CD4-positive, CD25-positive, alpha-beta regulatory T cell (primary cell): ENCODE measurements at regions not wholly inside any gene's neighbourhood (a gene's known extent, or its start where the extent isn't known, plus 50 kb on each side); places are given as distances from the start of the nearest gene placed in this dataset.

Experiments used
- ATAC-seq, 2 donors: fragments of 150-1000 bp; cut with Tn5 transposase; one replicate each; pipeline ENCODE4 v1.10.0; 2021; ENCODE audit warnings: low read depth in 2 of 2, moderate number of reproducible peaks in 2 of 2, moderate library complexity in 1 of 2
- DNase-seq, 3 donors: peaks; one replicate each; pipeline versions ENCODE4 v3.0.0 to v3.0.0-alpha.2; 2012 to 2022; ENCODE audit warnings: mixed read lengths in 1 of 3
- H3K27ac ChIP-seq: one replicate; pipeline ENCODE4 v1.7.0; 2013; ENCODE audit warnings: mild to moderate bottlenecking, low read length; ENCODE audit not compliant: insufficient read depth, poor library complexity, severe bottlenecking
- H3K27me3 ChIP-seq: one replicate; pipeline ENCODE4 v1.7.0; 2013; ENCODE audit warnings: low read length; ENCODE audit not compliant: control insufficient read depth, insufficient read depth
- H3K36me3 ChIP-seq: one replicate; pipeline ENCODE4 v1.7.0; 2013; ENCODE audit warnings: mild to moderate bottlenecking, low read length, moderate library complexity; ENCODE audit not compliant: control insufficient read depth, insufficient read depth
- H3K4me1 ChIP-seq: 2 replicates; pipeline ENCODE4 v1.7.0; 2013; ENCODE audit warnings: mild to moderate bottlenecking, low read length; ENCODE audit not compliant: insufficient read depth, control insufficient read depth, poor library complexity, severe bottlenecking
- H3K4me3 ChIP-seq: one replicate; pipeline ENCODE4 v1.7.0; 2013; ENCODE audit warnings: low read depth, mild to moderate bottlenecking, low read length, moderate library complexity
- H3K9me3 ChIP-seq, 2 experiments: 1 replicate in 1 of 2; 2 replicates in 1 of 2; pipeline ENCODE4 v1.7.0; 2013; ENCODE audit warnings: low read length in 2 of 2, mild to moderate bottlenecking in 1 of 2, moderate library complexity in 1 of 2; ENCODE audit not compliant: control insufficient read depth in 2 of 2
- H3K27ac Mint-ChIP-seq, 3 donors: one replicate each; pipeline ENCODE4 v1.8.0; 2020 to 2022; ENCODE audit warnings: mild to moderate bottlenecking in 3 of 3, mixed read lengths in 3 of 3, moderate library complexity in 2 of 3
- H3K27me3 Mint-ChIP-seq: one replicate; pipeline ENCODE4 v1.8.0; 2022; ENCODE audit warnings: mild to moderate bottlenecking, mixed read lengths
- H3K36me3 Mint-ChIP-seq: one replicate; pipeline ENCODE4 v1.8.0; 2020; ENCODE audit warnings: mixed read lengths
- H3K4me1 Mint-ChIP-seq, 4 donors: one replicate each; pipeline ENCODE4 v1.8.0; 2020 to 2022; ENCODE audit warnings: mixed read lengths in 4 of 4, mild to moderate bottlenecking in 1 of 4
- H3K4me3 Mint-ChIP-seq, 4 donors: one replicate each; pipeline ENCODE4 v1.8.0; 2020 to 2022; ENCODE audit warnings: mild to moderate bottlenecking in 4 of 4, mixed read lengths in 4 of 4, moderate library complexity in 3 of 4
- H3K9me3 Mint-ChIP-seq, 7 donors: one replicate each; pipeline ENCODE4 v1.8.0; 2020 to 2022; ENCODE audit warnings: mixed read lengths in 7 of 7, mild to moderate bottlenecking in 3 of 7, moderate library complexity in 2 of 7

GRCh38 chr10:83122336-83122735 is 1017.0 kb upstream of the GHITM start:
- Mint-ChIP-seq H3K9me3 (peaks cover 0 to 20% (median 5%) of the 10 kb centered on the region in 7 donors), H3K4me3 (no peak overlapping the region), H3K4me1 (no peaks in the 10 kb centered on the region), H3K36me3 (no peaks in the 10 kb centered on the region), H3K27me3 (no peaks in the 10 kb centered on the region), H3K27ac (no peak overlapping the region)
- no peaks in the 10 kb centered on the region for H3K36me3 ChIP-seq
- DNase-seq (no peak), ATAC-seq (no peak)
- H3K4me1 ChIP-seq: no peaks in the 10 kb centered on the region
- no peaks in the 10 kb centered on the region for H3K27me3 ChIP-seq
- H3K27ac ChIP-seq: no peak overlapping the region
- no peak overlapping the region for H3K4me3 ChIP-seq
- H3K9me3 ChIP-seq: peaks cover 0 to 4% of the 10 kb centered on the region in 2 experiments

DNA sequence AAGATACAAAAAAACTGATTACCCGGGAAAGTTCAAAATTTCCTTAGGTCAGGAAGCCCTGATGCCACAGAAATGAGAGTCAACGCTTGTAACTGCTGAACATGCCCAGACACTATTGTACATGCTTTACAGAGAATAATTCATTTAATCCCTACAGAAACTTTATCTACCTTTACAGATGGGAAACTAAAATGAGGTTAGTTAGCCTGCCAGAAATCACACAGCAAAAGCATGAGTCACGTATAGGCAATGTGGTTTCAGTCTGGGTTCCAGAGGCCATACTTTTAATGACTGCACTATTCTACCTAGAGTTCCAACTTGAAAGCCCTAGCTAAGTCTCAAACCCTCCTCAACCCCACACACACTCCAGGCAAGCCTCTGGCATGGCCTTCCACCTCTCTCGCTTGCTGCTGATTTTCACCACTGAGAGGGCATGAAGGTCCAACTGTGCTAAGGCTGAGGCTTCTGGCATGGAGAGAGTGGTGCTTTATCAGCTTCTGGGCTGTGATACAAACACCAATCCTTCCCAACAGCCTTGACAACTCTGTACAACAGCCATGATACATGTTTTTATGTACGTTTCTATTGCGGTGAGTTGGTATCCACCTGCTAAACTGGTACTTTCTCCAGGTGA is 1011.2 kb upstream of the GHITM start:
- H3K27me3 ChIP-seq: no peaks in the 10 kb centered on the region
- peaks cover 4 to 11% of the 10 kb centered on the region in 2 experiments for H3K9me3 ChIP-seq
- Mint-ChIP-seq H3K36me3 (no peaks in the 10 kb centered on the region), H3K27me3 (no peaks in the 10 kb centered on the region), H3K9me3 (peaks cover 0 to 7% (median 4%) of the 10 kb centered on the region in 7 donors), H3K4me1 (no peaks in the 10 kb centered on the region), H3K27ac (no peak overlapping the region), H3K4me3 (no peak overlapping the region)
- no peaks in the 10 kb centered on the region for H3K36me3 ChIP-seq
- H3K27ac ChIP-seq: no peak overlapping the region
- DNase-seq: no peak
- no peaks in the 10 kb centered on the region for H3K4me1 ChIP-seq
- H3K4me3 ChIP-seq: no peak overlapping the region
- no peak for ATAC-seq

- Mint-ChIP-seq H3K4me1 (no peaks in the 10 kb centered on the region), H3K4me3 (no peak overlapping the region), H3K27ac (no peak overlapping the region), H3K27me3 (no peaks in the 10 kb centered on the region), H3K36me3 (no peaks in the 10 kb centered on the region), H3K9me3 (peaks cover 0 to 7% (median 2%) of the 10 kb centered on the region in 7 donors)
- Histone ChIP-seq H3K4me3 (no peak overlapping the region), H3K4me1 (no peaks in the 10 kb centered on the region), H3K9me3 (peaks cover 2 to 5% of the 10 kb centered on the region in 2 experiments), H3K36me3 (no peaks in the 10 kb centered on the region), H3K27ac (no peak overlapping the region), H3K27me3 (no peaks in the 10 kb centered on the region)
- DNase-seq (no peak), ATAC-seq (no peak)
Measured at GRCh38 chr10:83140811-83141210, 998.5 kb upstream of the GHITM start.

DNA sequence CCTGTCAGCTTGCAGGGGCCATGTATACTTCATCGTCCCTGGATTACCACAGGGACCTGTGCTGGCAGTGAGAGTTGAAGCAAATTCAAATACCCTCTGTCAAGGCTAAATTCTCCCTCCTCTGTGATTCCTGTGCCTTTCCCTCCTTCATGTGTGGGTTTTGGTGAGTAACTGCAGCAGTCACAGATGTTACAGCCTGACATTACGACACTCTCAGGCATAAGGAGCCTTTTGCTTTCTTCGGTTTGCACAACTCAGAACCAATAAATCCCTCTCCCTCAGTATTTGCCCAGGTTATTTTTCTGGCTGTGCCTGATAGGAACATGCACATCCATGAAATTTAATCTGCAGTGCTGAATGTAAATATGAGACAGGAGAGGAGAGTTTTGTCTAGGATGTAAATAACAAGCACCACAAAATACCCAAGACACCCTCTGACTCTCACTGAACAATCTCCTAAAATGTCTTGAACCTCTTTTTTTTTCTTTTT is 997.2 kb upstream of the GHITM start:
- peaks cover 0 to 7% (median 2%) of the 10 kb centered on the region in 7 donors for H3K9me3 Mint-ChIP-seq
- Histone ChIP-seq H3K27ac (no peak overlapping the region), H3K27me3 (no peaks in the 10 kb centered on the region), H3K9me3 (peaks cover 0 to 6% of the 10 kb centered on the region in 2 experiments), H3K4me1 (no peaks in the 10 kb centered on the region), H3K4me3 (no peak overlapping the region), H3K36me3 (no peaks in the 10 kb centered on the region)
- H3K27me3 Mint-ChIP-seq: no peaks in the 10 kb centered on the region
- ATAC-seq (no peak), DNase-seq (no peak)
- no peak overlapping the region for H3K4me3 Mint-ChIP-seq
- H3K27ac Mint-ChIP-seq: no peak overlapping the region
- H3K36me3 Mint-ChIP-seq: no peaks in the 10 kb centered on the region
- H3K4me1 Mint-ChIP-seq: no peaks in the 10 kb centered on the region

DNA sequence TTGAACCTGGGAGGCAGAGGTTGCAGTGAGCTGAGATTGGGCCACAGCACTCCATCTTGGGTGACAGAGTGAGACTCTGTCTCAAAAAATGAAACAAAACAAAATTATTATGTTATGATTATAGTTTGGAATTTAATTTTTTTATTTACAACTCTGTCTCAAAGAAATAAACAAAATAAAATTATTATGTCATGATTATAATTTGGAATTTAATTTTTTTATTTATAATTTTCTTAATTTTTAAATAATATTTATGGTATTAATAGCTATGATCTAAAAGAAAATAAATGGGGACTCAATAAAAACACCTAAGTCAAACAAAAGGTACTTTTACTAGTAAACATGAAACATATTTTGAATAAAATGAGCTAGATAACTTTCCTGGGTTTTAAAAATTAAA is 994.8 kb upstream of the GHITM start:
- H3K36me3 ChIP-seq: no peaks in the 10 kb centered on the region
- H3K4me3 ChIP-seq: no peak overlapping the region
- DNase-seq (no peak), ATAC-seq (no peak)
- H3K27ac ChIP-seq: no peak overlapping the region
- no peak overlapping the region for H3K27ac Mint-ChIP-seq
- H3K9me3 Mint-ChIP-seq: peaks cover 0 to 13% (median 4%) of the 10 kb centered on the region in 7 donors
- no peaks in the 10 kb centered on the region for H3K27me3 Mint-ChIP-seq
- no peak overlapping the region for H3K4me3 Mint-ChIP-seq
- H3K36me3 Mint-ChIP-seq: no peaks in the 10 kb centered on the region
- H3K27me3 ChIP-seq: no peaks in the 10 kb centered on the region
- H3K9me3 ChIP-seq: peaks cover 0 to 6% of the 10 kb centered on the region in 2 experiments
- H3K4me1 Mint-ChIP-seq: no peaks in the 10 kb centered on the region
- no peaks in the 10 kb centered on the region for H3K4me1 ChIP-seq

DNA sequence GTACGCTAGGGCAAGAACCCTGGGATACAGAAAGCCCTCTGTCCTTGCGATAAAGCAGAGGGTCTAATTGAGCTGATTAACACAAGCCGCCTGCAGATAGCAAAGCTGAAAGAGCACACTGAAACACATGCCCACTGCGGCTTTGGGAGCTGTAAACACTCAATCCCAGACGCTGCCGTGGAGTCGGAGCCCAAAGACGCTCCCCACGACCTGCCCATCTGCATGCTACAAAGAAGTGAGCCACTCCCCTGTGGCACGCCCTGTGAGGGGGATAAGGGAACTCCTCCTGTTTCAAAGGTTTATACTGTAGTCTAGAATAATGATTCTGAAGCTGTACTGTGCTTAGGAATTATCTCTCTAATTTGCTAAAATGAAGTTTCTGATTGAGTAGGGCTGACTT is 985.6 kb upstream of the GHITM start:
- no peak overlapping the region for H3K27ac ChIP-seq
- H3K9me3 Mint-ChIP-seq: peaks cover 0 to 13% (median 6%) of the 10 kb centered on the region in 7 donors
- H3K4me3 ChIP-seq: no peak overlapping the region
- no peaks in the 10 kb centered on the region for H3K4me1 Mint-ChIP-seq
- DNase-seq (no peak), ATAC-seq (no peak)
- no peaks in the 10 kb centered on the region for H3K36me3 ChIP-seq
- no peaks in the 10 kb centered on the region for H3K9me3 ChIP-seq
- no peak overlapping the region for H3K27ac Mint-ChIP-seq
- H3K27me3 ChIP-seq: no peaks in the 10 kb centered on the region
- no peaks in the 10 kb centered on the region for H3K36me3 Mint-ChIP-seq
- H3K4me1 ChIP-seq: no peaks in the 10 kb centered on the region
- H3K27me3 Mint-ChIP-seq: no peaks in the 10 kb centered on the region
- H3K4me3 Mint-ChIP-seq: no peak overlapping the region

- Histone ChIP-seq H3K27me3 (no peaks in the 10 kb centered on the region), H3K36me3 (no peaks in the 10 kb centered on the region), H3K9me3 (no peaks in the 10 kb centered on the region), H3K4me3 (no peak overlapping the region), H3K27ac (no peak overlapping the region), H3K4me1 (no peaks in the 10 kb centered on the region)
- Mint-ChIP-seq H3K27me3 (no peaks in the 10 kb centered on the region), H3K4me3 (no peak overlapping the region), H3K36me3 (no peaks in the 10 kb centered on the region), H3K27ac (no peak overlapping the region), H3K9me3 (peaks cover 0 to 12% (median 4%) of the 10 kb centered on the region in 7 donors), H3K4me1 (no peaks in the 10 kb centered on the region)
- no peak for ATAC-seq
- no peak for DNase-seq
Measured at GRCh38 chr10:83164156-83164555, 975.2 kb upstream of the GHITM start.

DNA sequence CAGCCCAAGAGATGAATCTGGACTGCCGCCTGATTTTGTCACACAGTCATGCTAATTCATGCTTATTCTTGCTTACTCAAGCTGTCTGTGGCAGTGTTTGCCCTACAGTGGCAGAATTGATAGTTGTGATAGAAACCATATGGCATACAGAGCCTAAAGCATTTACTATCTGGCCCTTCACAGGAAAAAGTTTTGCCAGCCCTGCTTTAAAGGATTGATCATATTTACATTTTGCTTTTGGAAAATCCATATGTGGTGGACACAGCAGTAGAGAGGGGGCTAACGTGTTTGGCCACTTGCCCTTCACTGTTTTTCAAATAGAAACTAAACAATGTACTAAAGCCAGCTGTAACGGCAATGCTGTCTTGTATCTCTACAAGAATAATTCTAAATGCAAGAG is 974.0 kb upstream of the GHITM start:
- H3K27me3 ChIP-seq: no peaks in the 10 kb centered on the region
- ATAC-seq (no peak), DNase-seq (no peak)
- no peaks in the 10 kb centered on the region for H3K4me1 ChIP-seq
- no peaks in the 10 kb centered on the region for H3K36me3 ChIP-seq
- Mint-ChIP-seq H3K27ac (no peak overlapping the region), H3K4me3 (no peak overlapping the region), H3K4me1 (no peaks in the 10 kb centered on the region), H3K27me3 (no peaks in the 10 kb centered on the region), H3K9me3 (peaks cover 0 to 8% (median 4%) of the 10 kb centered on the region in 7 donors), H3K36me3 (no peaks in the 10 kb centered on the region)
- no peak overlapping the region for H3K27ac ChIP-seq
- no peak overlapping the region for H3K4me3 ChIP-seq
- H3K9me3 ChIP-seq: no peaks in the 10 kb centered on the region
